ENCODE measurements at regions not wholly inside any gene's neighbourhood (a gene's known extent, or its start where the extent isn't known, plus 50 kb on each side); places are given as distances from the start of the nearest gene placed in this dataset.

- no peak for TF ChIP-seq GATAD2A (CRISPR knock-in tag; IDR thresholded peaks at IDR 0.05)
Measured at GRCh38 chr7:45390180-45390579, 184.0 kb upstream of the ADCY1 start (continued).

GRCh38 chr7:45390731-45391130, 183.4 kb upstream of the ADCY1 start:
- H3K9me3 ChIP-seq (ENCODE audit: low read length) = peaks cover 22% of the 10 kb centered on the region
- intact Hi-C loops (cut with micrococcal nuclease; ENCODE audit: unreplicated experiment) (no loop called here), in situ Hi-C loops (cut with HindIII; ENCODE audit: extremely low pct_ligation_motif_present, low pct_unique_long_range_greater_than_20kb) (no loop called here)
- BruUV-seq (replicated peaks) = no TSS peak
- ChIA-PET POLR2A (no interaction called here), CTCF (ENCODE audit: low intra/inter-chr PET ratio, low total read pairs) (no interaction called here)
- H4K20me1 ChIP-seq (ENCODE audit: insufficient read depth, low read length) = no peaks in the 10 kb centered on the region
- no peak for FAIRE-seq
- H2AFZ ChIP-seq (ENCODE audit: low read length) = no peak overlapping the region
- no peak overlapping the region for H3K4me2 ChIP-seq (ENCODE audit: low read depth, low read length)
- ATAC-seq = no peak
- H3K36me3 ChIP-seq (replicated peaks in 1 of 2; ENCODE audit: control insufficient read depth in 1 of 2, insufficient read depth in 2 of 2, low read length in 2 of 2) = no peaks in the 10 kb centered on the region
- H3K27me3 ChIP-seq (ENCODE audit: control insufficient read depth in 1 of 2, insufficient read depth in 2 of 2, low read length in 2 of 2) = no peaks in the 10 kb centered on the region
- 24% methylated on average over 5 of the region's 5 CpGs for WGBS (ENCODE audit: low lambda C conversion rate)
- no peak overlapping the region for H3K4me3 ChIP-seq (replicated peaks in 1 of 3; ENCODE audit: insufficient read depth in 1 of 3, low read depth in 2 of 3, low read length in 3 of 3)
- H3K27ac ChIP-seq (ENCODE audit: extremely low read length, insufficient read depth, low read length) = no peak overlapping the region
- H3K9ac ChIP-seq (ENCODE audit: insufficient read depth, low read depth, low read length) = no peak overlapping the region
- DNase-seq (ENCODE audit: low spot score) = no peak
- no peaks in the 10 kb centered on the region for H3K4me1 ChIP-seq (ENCODE audit: insufficient read depth, low read length)
- H3K79me2 ChIP-seq (ENCODE audit: insufficient read depth, low read length) = no peaks in the 10 kb centered on the region
- TF ChIP-seq PREB (CRISPR knock-in tag; IDR thresholded peaks at IDR 0.05) (no peak), MBNL3 (CRISPR knock-in tag; conservative IDR thresholded peaks at IDR 0.05) (no peak), ZNF550 (CRISPR knock-in tag; IDR thresholded peaks at IDR 0.05; ENCODE audit: borderline replicate concordance) (no peak), MTERF4 (CRISPR knock-in tag; IDR thresholded peaks at IDR 0.05) (no peak), NR0B2 (CRISPR knock-in tag; IDR thresholded peaks at IDR 0.05) (no peak), ZNF687 (CRISPR knock-in tag; IDR thresholded peaks at IDR 0.05) (no peak), JDP2 (CRISPR knock-in tag; IDR thresholded peaks at IDR 0.05; ENCODE audit: borderline replicate concordance) (no peak), ZNF619 (CRISPR knock-in tag; IDR thresholded peaks at IDR 0.05) (no peak), ZNF770 (CRISPR knock-in tag; IDR thresholded peaks at IDR 0.05) (no peak), DNMT1 (CRISPR knock-in tag; IDR thresholded peaks at IDR 0.05) (no peak)
